ENCODE measurements at regions not wholly inside any gene's neighbourhood (a gene's known extent, or its start where the extent isn't known, plus 50 kb on each side); places are given as distances from the start of the nearest gene placed in this dataset.

DNA sequence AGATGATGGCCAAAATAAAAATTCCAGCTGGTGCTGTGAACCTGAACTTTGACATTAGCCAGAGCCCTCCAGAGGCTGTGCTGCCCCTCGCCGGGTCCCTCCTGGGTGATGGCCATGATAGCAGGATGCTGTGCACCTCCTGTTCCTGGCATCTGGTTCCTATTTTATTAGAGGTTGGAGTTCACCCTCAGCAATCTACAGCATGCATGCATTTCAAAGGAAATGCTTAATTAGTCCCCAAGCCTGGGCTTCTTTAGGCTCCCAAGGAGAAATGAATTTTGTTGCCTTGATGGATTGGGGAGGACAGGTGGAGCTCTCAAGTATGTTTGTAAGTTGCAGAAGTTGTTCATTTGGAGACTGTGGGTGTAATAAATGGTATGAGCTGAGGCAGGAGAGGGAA lies 166.9 kb downstream of the GLI2 start:
- H3K36me3 ChIP-seq (replicated peaks in 1 of 2; ENCODE audit: insufficient read depth in 1 of 2, low read depth in 2 of 2): no peaks in the 10 kb centered on the region
- no peaks in the 10 kb centered on the region for H3K27me3 ChIP-seq
- H3K4me3 ChIP-seq: no peak overlapping the region
- intact Hi-C loops (cut with DNase I): no loop called here
- ATAC-seq (no peak), DNase-seq (no peak)
- H3K9me3 ChIP-seq: no peaks in the 10 kb centered on the region
- WGBS, 2 donors: 68 to 81% methylated on average over 2 of the region's 2 CpGs
- no peak overlapping the region for H3K27ac ChIP-seq
- TF ChIP-seq, protein P1, sequence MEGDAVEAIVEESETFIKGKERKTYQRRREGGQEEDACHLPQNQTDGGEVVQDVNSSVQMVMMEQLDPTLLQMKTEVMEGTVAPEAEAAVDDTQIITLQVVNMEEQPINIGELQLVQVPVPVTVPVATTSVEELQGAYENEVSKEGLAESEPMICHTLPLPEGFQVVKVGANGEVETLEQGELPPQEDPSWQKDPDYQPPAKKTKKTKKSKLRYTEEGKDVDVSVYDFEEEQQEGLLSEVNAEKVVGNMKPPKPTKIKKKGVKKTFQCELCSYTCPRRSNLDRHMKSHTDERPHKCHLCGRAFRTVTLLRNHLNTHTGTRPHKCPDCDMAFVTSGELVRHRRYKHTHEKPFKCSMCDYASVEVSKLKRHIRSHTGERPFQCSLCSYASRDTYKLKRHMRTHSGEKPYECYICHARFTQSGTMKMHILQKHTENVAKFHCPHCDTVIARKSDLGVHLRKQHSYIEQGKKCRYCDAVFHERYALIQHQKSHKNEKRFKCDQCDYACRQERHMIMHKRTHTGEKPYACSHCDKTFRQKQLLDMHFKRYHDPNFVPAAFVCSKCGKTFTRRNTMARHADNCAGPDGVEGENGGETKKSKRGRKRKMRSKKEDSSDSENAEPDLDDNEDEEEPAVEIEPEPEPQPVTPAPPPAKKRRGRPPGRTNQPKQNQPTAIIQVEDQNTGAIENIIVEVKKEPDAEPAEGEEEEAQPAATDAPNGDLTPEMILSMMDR (IDR thresholded peaks at IDR 0.05): no peak
- TF ChIP-seq POLR2A (IDR thresholded peaks at IDR 0.05): no peak
- no peaks in the 10 kb centered on the region for H3K4me1 ChIP-seq

DNA sequence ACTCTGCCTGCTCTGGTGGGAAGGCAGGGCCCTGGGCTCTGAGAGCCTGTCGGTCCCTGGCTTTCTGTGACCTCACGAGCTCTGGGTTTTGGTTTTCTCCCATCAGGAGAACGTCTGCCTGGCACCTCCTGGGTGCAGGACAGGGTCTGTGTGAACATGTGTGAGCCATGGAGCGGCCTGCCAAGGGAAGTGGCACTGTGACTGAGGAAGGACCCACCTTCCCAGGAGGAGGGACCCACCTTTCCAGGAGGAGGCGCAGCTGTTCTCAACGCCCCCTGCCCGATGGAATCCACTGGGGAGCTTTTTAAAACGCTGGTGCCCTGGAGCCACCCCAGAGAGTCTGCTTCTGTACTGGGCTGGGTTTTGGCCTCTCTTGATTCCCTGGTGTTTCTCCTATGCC lies 168.7 kb downstream of the GLI2 start:
- Histone ChIP-seq H3K4me3 (no peak overlapping the region), H3K4me1 (no peaks in the 10 kb centered on the region), H3K36me3 (replicated peaks in 1 of 2; ENCODE audit: insufficient read depth in 1 of 2, low read depth in 2 of 2) (no peaks in the 10 kb centered on the region), H3K27me3 (no peaks in the 10 kb centered on the region), H3K27ac (no peak overlapping the region), H3K9me3 (no peaks in the 10 kb centered on the region)
- intact Hi-C loops (cut with DNase I): no loop called here
- WGBS, 2 donors: 67 to 81% methylated on average over 2 to 8 of the region's 8 CpGs
- no peak for DNase-seq
- no peak for TF ChIP-seq POLR2A (IDR thresholded peaks at IDR 0.05)
- TF ChIP-seq, protein P1 (IDR thresholded peaks at IDR 0.05): no peak
- no peak for ATAC-seq

DNA sequence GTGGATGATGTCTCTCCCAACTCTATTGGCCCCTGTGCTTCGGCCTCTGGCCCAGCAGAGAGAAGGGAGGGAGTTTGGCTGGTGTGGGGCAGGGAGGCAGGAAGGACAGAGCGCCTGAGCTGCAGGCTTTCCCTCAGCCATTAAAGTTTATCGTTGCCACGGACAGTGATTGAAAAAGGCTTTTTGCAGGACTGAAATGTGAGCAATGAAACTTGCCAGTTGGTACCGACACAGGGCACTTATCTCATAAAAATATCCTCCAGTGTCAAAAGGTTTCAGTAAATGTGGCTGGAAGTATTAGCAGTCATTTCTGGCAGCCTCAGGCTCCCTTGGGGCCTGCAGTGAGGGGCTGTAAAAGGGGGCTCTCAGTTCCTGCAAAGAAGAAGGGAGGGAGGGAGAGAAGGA lies 169.2 kb downstream of the GLI2 start:
- no peak overlapping the region for H3K27ac ChIP-seq
- ATAC-seq: no peak
- no peak for DNase-seq

DNA sequence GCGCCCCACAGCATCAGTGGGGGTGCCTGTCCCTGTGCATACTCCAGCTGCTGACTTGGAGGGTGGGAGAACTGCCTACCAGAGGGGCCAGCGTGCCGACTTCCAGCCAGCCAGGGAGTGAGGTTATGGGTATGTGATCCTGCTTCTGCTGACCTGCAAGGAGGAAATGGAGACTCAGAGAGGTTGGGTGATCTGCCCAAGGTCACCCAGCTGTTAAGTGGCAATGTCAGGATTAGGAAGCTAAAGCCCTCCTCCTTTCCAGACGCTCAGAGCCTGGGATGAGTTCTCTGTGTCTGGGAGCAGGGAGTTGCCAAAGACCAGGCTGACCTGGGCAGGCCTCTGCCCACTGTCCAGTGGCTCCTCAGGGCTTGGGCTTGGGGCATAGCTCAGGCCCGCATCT lies 169.6 kb downstream of the GLI2 start:
- intact Hi-C loops (cut with DNase I): no loop called here
- WGBS, 2 donors: 69 to 72% methylated on average over 5 of the region's 5 CpGs
- H3K27ac ChIP-seq: no peak overlapping the region

More for the DNA sequence above, 169.2 kb downstream of the GLI2 start:
- no peak for TF ChIP-seq POLR2A (IDR thresholded peaks at IDR 0.05)
- TF ChIP-seq, protein P1 (IDR thresholded peaks at IDR 0.05): no peak
- no peaks in the 10 kb centered on the region for H3K4me1 ChIP-seq
- H3K4me3 ChIP-seq: no peak overlapping the region
- no peaks in the 10 kb centered on the region for H3K36me3 ChIP-seq (replicated peaks in 1 of 2; ENCODE audit: insufficient read depth in 1 of 2, low read depth in 2 of 2)
- WGBS, 2 donors: 70% methylated on average over 5 of the region's 5 CpGs
- intact Hi-C loops (cut with DNase I): no loop called here
- no peaks in the 10 kb centered on the region for H3K27me3 ChIP-seq
- H3K9me3 ChIP-seq: no peaks in the 10 kb centered on the region

More for the DNA sequence above, 169.6 kb downstream of the GLI2 start:
- Histone ChIP-seq H3K9me3 (no peaks in the 10 kb centered on the region), H3K4me3 (no peak overlapping the region), H3K27me3 (no peaks in the 10 kb centered on the region), H3K36me3 (replicated peaks in 1 of 2; ENCODE audit: insufficient read depth in 1 of 2, low read depth in 2 of 2) (no peaks in the 10 kb centered on the region), H3K4me1 (no peaks in the 10 kb centered on the region)
- ATAC-seq (no peak), DNase-seq (no peak)
- no peak for TF ChIP-seq POLR2A (IDR thresholded peaks at IDR 0.05)
- TF ChIP-seq, protein P1 (IDR thresholded peaks at IDR 0.05): no peak
